ENCODE measurements at regions not wholly inside any gene's neighbourhood (a gene's known extent, or its start where the extent isn't known, plus 50 kb on each side); places are given as distances from the start of the nearest gene placed in this dataset.

- TF ChIP-seq ZZZ3 (CRISPR knock-in tag; IDR thresholded peaks at IDR 0.05; ENCODE audit: borderline replicate concordance) (no peak), ARID2 (CRISPR knock-in tag; IDR thresholded peaks at IDR 0.05; ENCODE audit: borderline replicate concordance) (no peak), NR1H2 (CRISPR knock-in tag; IDR thresholded peaks at IDR 0.05; ENCODE audit: borderline replicate concordance, low read depth) (no peak), ZNF687 (CRISPR knock-in tag; IDR thresholded peaks at IDR 0.05) (no peak), ZHX2 (IDR thresholded peaks at IDR 0.05; ENCODE audit: low read depth) (no peak), ZHX2 (CRISPR knock-in tag; IDR thresholded peaks at IDR 0.05; ENCODE audit: borderline replicate concordance) (no peak)
These were observed 87.8 kb downstream of the GPRASP3 start (continued) for GRCh38 chrX:102808336-102808735.

All from HepG2 (cell line).